Testis (tissue), 2 donors: ENCODE measurements at regions not wholly inside any gene's neighbourhood (a gene's known extent, or its start where the extent isn't known, plus 50 kb on each side); places are given as distances from the start of the nearest gene placed in this dataset.

ENCODE experiments used
- DNase-seq: peaks from one replicate; pipeline ENCODE4 v3.0.0-alpha.2; 2019
- H3K27ac ChIP-seq, 2 donors: fragments of 200-600 bp; sonication (generic); one replicate each; pipeline ENCODE4 v1.5.1; 2019
- H3K27me3 ChIP-seq: fragments of 200-600 bp; sonication (generic); one replicate; pipeline ENCODE4 v1.5.1; 2019
- H3K36me3 ChIP-seq: fragments of 200-600 bp; sonication (generic); one replicate; pipeline ENCODE4 v1.5.1; 2017; ENCODE audit warnings: low read depth; ENCODE audit errors: missing control alignments
- H3K4me1 ChIP-seq: fragments of 200-600 bp; sonication (generic); one replicate; pipeline ENCODE4 v1.5.1; 2019
- H3K4me3 ChIP-seq, 2 donors: fragments of 200-600 bp; sonication (generic); one replicate each; pipeline ENCODE4 v1.5.1; 2017 to 2019
- H3K9me3 ChIP-seq: fragments of 200-600 bp; sonication (generic); one replicate; pipeline ENCODE4 v1.5.1; 2017
- POLR2A ChIP-seq: fragments of 450-650 bp; IDR thresholded peaks from one replicate; pipeline ENCODE4 v1.6.1; 2017; ENCODE audit warnings: antibody characterized with exemption, mild to moderate bottlenecking, moderate library complexity
- WGBS, 2 donors: methylation state at CpG; one replicate each; pipeline ENCODE4 v1.1.5; 2018; 5-methylcytosine and 5-hydroxymethylcytosine counted together
- intact Hi-C: fragments of 100-400 bp; cut with DNase I; formaldehyde crosslinking; loops from one replicate; pipeline ENCODE4 v1.15.1; 2023; ENCODE audit warnings: low total_unique reads
- TF ChIP-seq, protein P1 (sequence below), 3 experiments: fragments of 450-650 bp in 2 of 3; fragments of 200-600 bp in 1 of 3; sonication (generic) in 1 of 3; IDR thresholded peaks; one replicate each; pipeline ENCODE4 v1.5.1; 2016 to 2019; ENCODE audit warnings: antibody characterized with exemption in 3 of 3, mild to moderate bottlenecking in 2 of 3, moderate library complexity in 1 of 3

DNA sequence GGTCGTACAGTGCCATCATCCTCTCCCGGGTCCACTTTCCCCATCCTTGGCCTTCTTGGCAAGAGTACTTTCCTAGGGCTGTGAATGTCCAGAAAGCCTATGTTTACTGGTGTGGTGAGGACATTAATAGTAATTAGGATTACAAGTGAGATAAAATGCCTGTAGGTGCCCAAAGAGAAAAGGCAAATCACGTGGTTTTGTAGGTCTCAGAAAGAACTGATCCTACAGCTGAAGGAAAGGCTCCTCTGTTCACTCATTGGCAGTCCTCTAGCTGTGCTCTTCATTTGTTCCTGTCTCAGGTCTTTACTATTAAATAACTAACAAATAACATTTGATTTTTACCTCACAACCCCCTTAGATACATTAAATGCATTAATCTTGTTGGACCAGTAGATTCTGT lies 220.1 kb upstream of the CBLB start:
- TF ChIP-seq, protein P1, sequence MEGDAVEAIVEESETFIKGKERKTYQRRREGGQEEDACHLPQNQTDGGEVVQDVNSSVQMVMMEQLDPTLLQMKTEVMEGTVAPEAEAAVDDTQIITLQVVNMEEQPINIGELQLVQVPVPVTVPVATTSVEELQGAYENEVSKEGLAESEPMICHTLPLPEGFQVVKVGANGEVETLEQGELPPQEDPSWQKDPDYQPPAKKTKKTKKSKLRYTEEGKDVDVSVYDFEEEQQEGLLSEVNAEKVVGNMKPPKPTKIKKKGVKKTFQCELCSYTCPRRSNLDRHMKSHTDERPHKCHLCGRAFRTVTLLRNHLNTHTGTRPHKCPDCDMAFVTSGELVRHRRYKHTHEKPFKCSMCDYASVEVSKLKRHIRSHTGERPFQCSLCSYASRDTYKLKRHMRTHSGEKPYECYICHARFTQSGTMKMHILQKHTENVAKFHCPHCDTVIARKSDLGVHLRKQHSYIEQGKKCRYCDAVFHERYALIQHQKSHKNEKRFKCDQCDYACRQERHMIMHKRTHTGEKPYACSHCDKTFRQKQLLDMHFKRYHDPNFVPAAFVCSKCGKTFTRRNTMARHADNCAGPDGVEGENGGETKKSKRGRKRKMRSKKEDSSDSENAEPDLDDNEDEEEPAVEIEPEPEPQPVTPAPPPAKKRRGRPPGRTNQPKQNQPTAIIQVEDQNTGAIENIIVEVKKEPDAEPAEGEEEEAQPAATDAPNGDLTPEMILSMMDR (IDR thresholded peaks at IDR 0.05), result no peak
- TF ChIP-seq POLR2A, result no peak
- no peaks in the 10 kb centered on the region for H3K27me3 ChIP-seq
- H3K9me3 ChIP-seq, result no peaks in the 10 kb centered on the region
- 78 to 81% methylated on average over 3 of the region's 3 CpGs for WGBS, 2 donors
- H3K4me3 ChIP-seq, result no peak overlapping the region
- H3K36me3 ChIP-seq, result no peaks in the 10 kb centered on the region
- no peaks in the 10 kb centered on the region for H3K4me1 ChIP-seq
- no peak overlapping the region for H3K27ac ChIP-seq
- DNase-seq, result no peak
- intact Hi-C loops, result no loop called here

DNA sequence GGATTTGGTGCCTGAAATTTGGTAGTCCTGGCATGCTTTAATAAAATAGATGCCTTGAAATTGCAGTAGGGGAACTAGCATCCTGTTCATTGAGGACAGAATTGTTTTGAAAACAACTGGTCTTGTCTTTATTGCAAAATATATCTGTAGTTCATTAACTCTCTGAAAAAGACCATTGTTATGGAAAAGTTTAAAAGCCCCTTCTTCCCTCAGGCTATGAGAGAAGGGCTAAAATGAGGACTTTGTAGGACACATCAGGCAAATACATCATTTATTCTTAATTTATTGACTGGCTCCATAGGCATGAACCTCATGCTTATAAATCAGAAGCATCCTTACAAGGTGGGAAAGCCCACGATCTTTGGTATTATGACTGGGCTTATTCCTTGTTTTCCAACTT lies 221.0 kb upstream of the CBLB start:
- Histone ChIP-seq H3K36me3 (no peaks in the 10 kb centered on the region), H3K4me3 (no peak overlapping the region), H3K4me1 (no peaks in the 10 kb centered on the region), H3K27ac (no peak overlapping the region), H3K9me3 (no peaks in the 10 kb centered on the region), H3K27me3 (no peaks in the 10 kb centered on the region)
- no peak for DNase-seq
- TF ChIP-seq POLR2A, result no peak
- TF ChIP-seq, protein P1 (IDR thresholded peaks at IDR 0.05), result no peak
- WGBS, 2 donors, result 83 to 91% methylated on average over 1 of the region's 1 CpG
- intact Hi-C loops, result no loop called here

DNA sequence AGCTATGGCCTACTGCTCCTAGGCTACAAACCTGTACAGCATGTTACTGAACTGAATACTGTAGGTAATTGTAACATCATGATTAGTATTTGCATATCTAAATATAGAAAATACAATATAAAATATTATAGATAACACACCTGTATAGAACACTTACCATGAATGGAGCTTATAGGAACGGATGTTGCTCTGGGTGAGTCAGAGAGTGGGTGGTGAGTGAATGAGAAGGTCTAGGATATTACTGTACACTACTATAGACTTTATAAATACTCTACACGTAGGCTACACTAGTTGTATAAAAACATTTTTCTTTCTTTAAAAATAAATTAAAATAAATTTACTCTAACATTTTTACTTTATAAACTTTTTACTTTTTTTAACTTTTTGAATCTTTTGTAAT lies 224.0 kb upstream of the CBLB start:
- Histone ChIP-seq H3K27me3 (no peaks in the 10 kb centered on the region), H3K4me3 (no peak overlapping the region), H3K9me3 (no peaks in the 10 kb centered on the region), H3K27ac (no peak overlapping the region), H3K4me1 (no peaks in the 10 kb centered on the region), H3K36me3 (no peaks in the 10 kb centered on the region)
- no peak for DNase-seq
- WGBS, 2 donors, result 93% methylated on average over 2 of the region's 2 CpGs
- intact Hi-C loops, result no loop called here
- TF ChIP-seq, protein P1 (IDR thresholded peaks at IDR 0.05), result no peak
- TF ChIP-seq POLR2A, result no peak

DNA sequence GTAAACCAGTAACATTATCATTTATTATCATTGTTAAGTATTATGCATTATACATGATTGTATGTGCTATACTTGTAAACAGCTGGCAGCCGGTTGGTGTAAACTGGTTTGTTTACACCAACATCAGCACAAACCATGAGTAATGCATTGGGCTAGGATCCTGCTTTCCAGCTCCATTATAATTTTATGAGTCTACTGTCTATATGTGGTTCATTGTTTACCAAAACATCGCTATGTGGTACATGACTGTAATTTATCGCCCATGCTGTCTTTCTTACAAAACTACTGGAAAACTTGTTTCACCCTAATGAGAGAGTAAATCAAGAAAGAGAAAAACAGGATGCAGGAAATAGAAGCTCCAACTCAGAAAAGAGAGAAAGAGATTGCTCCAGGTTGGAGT lies 224.8 kb upstream of the CBLB start:
- H3K4me1 ChIP-seq, result no peaks in the 10 kb centered on the region
- H3K9me3 ChIP-seq, result no peaks in the 10 kb centered on the region
- H3K36me3 ChIP-seq, result no peaks in the 10 kb centered on the region
- 99 to 100% methylated on average over 3 of the region's 3 CpGs for WGBS, 2 donors
- TF ChIP-seq POLR2A, result no peak
- TF ChIP-seq, protein P1 (IDR thresholded peaks at IDR 0.05), result no peak
- intact Hi-C loops, result no loop called here
- no peak overlapping the region for H3K27ac ChIP-seq
- H3K4me3 ChIP-seq, result no peak overlapping the region
- DNase-seq, result no peak
- H3K27me3 ChIP-seq, result no peaks in the 10 kb centered on the region

DNA sequence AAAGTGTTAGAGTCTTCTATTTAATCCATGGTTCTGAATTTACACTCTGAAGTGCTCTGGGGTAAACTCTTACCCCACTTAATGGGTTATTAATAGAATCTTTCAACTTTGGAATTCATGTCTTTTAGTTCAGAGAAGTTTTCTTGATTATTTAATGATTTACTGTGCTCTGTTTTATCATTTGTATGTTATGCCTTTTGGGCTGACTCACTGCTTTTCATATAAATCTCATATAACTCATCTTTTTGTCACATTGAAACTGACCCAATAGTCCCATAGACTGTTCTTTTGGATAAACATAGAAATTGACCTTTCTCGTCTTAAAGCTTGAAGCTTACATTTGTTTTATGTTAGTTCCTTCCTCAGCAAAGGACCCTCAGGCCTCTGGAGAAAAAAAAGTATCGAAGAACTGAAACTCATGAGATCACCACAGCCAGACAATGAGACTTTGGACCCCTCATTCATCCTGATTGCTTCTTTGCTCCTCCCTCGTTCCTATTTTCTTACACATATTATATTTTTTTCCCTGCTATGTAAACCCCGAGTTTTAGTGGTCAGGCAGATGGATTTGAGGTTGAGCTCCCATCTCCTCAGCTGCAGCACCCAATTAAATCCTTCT lies 229.1 kb upstream of the CBLB start:
- no peak overlapping the region for H3K27ac ChIP-seq
- no peak for DNase-seq
- TF ChIP-seq, protein P1 (IDR thresholded peaks at IDR 0.05), result no peak
- no peak for TF ChIP-seq POLR2A
- H3K4me3 ChIP-seq, result no peak overlapping the region
- no peaks in the 10 kb centered on the region for H3K27me3 ChIP-seq
- intact Hi-C loops, result no loop called here
- WGBS, 2 donors, result 63 to 75% methylated on average over 4 of the region's 4 CpGs
- H3K36me3 ChIP-seq, result no peaks in the 10 kb centered on the region
- H3K9me3 ChIP-seq, result no peaks in the 10 kb centered on the region
- no peaks in the 10 kb centered on the region for H3K4me1 ChIP-seq
